ENCODE measurements at regions not wholly inside any gene's neighbourhood (a gene's known extent, or its start where the extent isn't known, plus 50 kb on each side); places are given as distances from the start of the nearest gene placed in this dataset.

GRCh38 chr10:33979195-33979594, 644.7 kb upstream of the NRP1 start:
- TF ChIP-seq EZH2 (IDR thresholded peaks at IDR 0.05; ENCODE audit: insufficient read depth, poor library complexity, severe bottlenecking) (no peak), EZH2phosphoT487 (IDR thresholded peaks at IDR 0.05; ENCODE audit: insufficient read depth, low read depth) (no peak)
